Fibroblast of skin of right biceps (primary cell): ENCODE measurements at regions not wholly inside any gene's neighbourhood (a gene's known extent, or its start where the extent isn't known, plus 50 kb on each side); places are given as distances from the start of the nearest gene placed in this dataset.

Experiments
- DNase-seq: peaks from one replicate; pipeline ENCODE4 v3.0.0-alpha.2; 2013

DNA sequence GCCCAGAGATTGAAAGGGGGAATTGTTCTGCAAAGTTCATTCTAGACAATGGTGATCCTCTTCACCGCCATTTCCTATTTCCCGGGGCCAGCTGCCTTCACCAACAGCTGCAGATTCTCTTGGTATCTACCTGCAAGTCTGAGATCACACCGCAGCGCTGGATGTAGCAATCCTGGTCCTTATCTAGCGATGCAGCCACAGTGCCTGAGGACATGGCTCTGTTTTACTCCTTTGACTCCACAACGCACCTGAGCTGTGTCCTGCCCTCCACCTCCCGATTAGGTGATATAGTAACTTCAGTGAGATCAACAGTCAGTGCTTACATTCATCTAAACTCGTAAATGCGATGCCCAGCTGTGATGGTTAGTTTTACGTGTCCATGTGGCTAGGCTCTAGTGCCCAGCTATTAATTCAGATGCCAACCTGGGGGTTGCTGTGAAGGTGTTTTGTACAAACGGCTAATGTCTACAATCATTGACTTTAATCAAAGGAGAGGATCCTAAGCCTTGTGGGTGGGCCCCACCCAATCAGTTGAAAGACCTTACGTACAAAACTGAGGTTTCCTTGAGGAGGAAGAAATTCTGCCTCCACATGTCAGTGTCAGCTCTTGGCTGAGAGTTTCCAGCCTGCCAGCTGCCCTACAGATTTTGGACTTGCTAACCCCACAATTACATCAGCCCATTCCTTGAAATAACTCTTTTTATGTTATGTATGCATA is 189.8 kb downstream of the SH3BP4 start:
- no peak for DNase-seq

DNA sequence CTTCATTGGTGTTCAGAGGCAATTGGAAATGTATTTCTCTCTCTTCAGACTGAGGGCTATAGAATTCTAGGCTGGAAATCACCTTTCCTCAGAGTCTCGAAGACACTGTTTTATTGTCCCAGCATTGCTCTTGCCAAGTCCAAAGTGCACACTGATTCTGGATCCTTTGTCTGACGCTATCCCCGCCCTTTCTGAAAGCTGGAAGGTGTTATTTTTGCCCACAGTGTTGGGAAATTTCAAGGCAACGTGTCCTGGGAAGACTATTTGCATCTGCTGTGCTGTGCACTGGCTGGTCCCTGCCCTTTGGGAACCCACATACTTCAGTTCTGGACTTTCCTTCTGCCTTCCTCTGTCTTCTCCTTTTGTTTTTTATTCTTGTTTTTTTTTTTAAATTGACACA is 190.8 kb downstream of the SH3BP4 start:
- DNase-seq, result no peak

DNA sequence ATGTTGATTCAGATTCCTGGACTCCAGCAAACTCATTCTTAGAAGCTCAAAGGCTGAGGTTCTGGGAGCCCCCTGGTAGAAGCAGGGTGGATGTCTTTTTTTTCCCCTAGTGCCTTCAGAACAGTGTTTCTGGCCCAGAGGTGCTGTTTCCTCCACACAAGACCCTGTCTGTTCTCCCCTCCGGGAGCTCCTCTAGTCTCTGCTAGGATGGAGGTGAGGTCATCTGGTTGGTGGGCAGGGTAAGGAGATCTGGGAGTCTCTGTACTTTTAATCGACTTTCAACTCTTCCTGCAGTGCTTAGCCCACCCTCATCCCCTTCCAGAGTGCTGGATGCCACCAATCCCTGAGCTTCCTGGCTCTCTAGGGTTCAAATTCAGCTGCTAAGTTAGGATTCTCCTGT is 192.0 kb downstream of the SH3BP4 start:
- DNase-seq, result no peak

DNA sequence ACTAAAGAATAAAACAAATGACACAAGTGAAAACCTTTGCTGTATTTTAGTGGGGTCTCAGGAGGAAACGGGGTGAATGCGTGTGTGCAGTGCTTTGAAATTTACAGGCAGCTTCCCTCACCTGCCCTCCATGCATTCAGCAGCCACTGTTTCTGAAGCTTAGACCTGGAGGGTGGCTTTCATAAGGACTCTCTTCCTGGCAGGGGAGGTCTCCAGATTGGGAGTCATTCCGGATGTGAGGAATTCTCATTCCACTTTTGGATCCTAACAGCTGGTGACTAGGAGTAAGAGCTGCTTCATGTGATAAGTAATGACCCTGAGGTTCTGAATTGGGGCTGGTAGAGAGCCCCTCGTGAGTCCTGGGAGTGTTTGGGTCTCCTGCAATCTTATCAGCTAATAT is 192.5 kb downstream of the SH3BP4 start:
- no peak for DNase-seq

DNA sequence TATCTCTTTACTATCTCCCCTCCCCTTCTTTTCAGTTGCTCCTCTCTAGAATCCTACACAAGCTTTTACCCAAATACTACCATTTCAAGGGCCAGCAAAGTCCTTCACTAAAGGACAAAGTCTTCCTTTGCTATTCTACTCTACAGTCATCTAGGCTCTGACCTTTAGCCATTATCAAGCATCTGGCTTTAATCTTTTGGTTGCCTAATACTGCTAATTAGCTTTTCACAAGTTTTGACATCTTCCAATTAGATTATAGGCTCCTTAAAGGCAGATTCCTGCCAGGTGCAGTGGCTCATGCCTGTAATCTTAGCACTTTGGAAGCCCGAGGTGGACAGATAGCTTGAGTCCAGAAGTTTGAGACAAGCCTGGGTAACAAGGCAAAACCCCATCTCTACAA is 194.4 kb downstream of the SH3BP4 start:
- no peak for DNase-seq

DNA sequence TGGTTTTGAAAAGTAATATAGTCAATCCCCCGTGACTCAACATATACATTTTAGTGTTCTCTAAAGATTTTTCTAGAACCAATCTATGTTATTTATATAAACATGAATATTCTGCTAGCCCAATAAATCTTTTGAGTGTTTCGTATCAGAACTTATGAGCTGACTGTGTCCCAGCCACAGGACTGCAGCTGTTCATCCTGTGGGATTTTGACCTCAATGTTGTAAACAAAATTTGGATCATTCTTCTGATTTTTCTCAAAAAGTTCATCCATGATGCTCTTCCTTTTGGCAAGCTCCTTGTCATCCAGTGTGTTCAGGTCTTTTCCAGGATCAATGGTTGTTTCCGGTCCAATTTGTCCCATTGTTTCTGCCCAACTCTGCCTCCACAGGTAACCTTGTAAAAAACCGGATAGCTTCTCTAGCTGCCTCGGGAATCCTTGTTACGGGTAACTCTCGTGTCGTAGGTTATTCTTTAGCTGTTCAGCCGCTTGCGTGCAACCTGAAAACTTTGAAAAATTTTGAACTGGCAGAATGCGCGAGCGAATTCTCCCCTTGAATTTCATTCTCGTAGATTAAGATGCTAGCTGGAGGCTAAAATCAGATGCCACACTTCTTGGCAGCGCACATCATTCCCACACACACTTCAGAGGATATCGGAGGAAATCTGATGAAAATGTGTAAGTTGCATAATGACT is 195.2 kb downstream of the SH3BP4 start:
- no peak for DNase-seq

DNA sequence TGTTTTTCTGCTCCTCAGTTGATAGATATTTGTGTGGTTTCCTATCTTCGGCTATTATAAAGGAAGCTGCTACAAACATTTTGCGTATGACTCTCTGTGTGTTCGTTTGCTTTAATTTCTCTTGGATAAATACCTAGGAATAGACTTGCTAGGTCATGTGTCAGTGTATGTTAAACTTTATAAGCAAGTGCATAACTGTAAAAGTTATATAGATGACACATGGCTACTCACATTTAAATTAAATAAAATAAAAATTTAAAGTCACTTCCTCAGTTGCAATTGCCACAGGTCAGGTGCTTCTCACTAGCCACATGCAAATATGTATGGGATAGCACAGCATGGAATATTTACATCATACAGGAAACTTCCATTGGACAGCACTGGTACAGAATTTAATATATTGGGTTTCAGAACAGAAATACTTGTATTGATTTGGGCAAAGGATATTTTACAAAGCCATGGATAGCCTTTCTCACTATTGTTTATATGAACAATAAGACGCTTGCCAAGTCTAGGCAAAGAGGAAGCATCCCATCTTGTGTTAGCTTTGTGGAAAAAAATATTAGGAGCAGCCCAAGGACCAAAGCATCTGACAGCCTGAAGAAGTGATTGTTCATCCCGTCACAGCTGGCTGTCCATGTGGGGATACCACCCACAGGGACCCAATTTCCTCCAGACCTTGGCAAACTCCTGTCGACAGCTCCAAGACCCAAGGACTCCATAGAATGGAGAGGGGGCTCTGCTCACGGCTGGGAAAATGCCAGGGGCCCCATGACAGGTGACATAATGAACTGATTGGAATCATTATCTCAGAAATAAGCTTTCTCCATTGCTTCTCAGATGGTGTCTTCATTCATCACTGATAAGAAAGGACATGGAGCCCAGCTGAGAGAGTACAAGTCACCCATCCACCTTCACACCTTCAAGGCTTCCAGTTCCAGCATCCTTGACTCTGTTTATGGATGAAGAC is 196.7 kb downstream of the SH3BP4 start:
- no peak for DNase-seq

DNA sequence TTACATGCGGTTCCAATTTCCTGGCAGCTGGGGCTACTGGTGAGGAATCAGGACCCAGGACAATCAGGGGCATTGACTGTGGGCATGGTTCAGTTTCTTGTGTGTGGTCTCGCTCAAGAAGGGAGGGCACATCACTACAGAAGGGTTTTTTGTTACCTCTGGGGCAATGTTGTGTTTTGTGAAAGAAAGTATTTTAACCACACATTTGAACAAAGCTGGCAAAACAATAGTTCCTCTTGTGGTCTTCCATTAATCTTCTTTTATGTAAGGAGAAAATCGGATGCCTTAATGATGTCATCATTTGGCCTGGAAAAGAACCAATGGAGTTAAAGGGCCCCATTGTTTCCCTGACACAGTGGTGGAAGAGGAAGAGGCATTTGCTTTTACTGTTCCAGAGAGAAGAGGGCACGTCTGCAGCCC is 197.4 kb downstream of the SH3BP4 start:
- DNase-seq, result no peak

DNA sequence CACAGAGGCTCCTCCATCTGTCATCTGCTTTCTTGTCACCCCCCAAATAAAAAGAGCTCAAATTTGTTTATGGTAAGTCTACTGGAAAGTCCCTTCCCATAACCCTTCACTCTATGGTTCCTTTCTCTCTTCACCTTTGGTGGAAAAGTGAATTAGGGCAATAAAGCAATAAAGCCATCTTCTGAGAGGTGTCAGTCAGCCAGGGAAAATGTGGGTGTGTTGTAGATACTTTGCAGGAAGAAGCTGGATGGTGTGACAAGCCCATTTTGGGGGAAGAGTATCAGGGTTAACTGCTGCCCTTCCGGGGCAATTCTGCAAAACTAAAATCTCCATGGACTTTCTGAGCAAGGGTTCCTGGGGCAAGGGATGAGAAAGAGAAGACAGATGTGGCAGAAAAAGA is 197.9 kb downstream of the SH3BP4 start:
- DNase-seq, result no peak

DNA sequence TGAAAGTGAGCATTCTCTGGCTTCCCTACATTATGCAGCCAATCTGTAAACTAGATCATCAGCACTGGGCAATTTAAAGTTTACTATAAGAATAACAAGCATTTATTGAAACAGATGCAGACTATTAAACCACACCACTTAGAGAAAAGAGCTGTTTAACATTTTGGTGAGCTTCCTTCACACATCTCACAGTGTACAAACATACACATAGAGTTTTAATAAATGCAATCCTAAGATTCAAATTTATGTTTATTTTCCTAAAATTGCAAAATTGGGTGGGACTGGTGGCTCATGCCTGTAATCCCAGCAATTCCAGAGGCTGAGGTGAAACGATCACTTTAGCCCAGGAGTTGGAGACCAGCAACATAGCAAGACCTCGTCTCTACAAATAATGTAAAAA is 199.3 kb downstream of the SH3BP4 start:
- DNase-seq, result no peak

DNA sequence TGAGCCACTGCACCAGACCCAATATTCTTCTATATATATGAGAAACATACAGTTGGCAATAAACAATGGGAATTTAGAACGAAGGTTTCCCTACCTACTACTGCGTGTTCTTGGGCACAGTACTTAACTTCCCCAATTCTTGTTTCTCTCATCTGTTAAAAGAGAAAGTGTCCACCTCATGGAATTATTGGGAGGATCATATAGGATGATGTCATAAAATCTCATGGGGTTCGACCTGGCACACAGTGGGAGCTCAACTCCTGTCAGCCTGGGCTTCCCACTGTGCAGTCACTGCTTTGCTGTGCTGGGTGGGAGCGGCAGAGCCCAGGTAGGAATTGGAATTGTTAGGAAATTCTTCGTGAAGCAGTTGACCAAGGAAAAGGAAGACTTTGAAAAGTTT is 203.3 kb downstream of the SH3BP4 start:
- no peak for DNase-seq

DNA sequence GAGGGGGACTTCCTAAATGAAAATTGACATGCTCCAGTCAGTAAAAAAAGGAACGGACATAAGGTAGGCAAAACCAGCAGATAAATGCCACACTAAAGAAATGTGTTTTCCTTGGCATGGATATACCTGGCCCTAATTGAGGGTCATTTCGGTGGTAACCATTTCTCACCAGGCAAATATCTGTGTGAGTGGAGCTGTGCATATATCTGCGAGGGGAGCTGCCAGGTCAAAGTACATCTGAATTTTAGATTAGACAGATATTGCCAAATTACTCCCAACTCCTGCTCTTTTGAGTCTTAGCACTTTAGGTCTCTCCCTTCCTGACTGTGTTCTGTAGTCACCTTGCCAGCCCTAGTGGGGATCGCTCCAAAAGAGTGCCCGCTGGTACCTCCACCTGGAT is 204.2 kb downstream of the SH3BP4 start:
- no peak for DNase-seq

DNA sequence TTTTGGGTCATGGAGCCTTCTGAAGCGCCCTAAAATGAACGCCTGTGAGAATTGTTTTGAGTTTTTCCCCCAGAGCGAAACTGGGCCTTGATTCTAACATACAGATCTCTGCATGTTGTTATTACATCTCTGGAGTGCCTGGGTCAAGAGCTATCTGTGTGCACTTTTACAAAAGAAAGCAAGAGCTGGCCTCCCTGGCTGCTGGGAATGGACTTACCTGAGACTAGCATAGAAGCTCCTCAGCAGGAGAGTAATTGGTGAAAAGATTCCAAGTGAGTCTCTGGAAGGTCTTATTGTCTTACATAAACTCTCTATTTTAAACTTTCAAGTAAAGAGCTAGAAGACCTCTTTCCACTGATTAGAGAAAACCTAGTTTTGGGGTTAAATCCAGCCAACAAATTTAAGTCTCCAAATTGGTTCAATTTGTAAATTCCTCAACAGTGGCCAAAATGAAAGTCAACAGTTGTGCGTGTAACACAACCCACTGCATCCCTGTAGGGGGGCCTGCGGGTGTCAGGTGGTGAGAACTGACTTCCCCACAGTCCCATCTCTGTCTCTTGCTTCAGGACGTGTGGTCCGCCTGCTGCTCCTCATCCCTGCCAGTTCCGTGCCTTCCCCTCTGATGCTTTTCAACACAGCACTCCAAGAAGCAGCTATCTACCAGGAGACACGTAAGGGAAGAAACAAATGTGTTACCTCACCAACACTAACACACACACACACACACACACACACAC is 206.1 kb downstream of the SH3BP4 start:
- no peak for DNase-seq

DNA sequence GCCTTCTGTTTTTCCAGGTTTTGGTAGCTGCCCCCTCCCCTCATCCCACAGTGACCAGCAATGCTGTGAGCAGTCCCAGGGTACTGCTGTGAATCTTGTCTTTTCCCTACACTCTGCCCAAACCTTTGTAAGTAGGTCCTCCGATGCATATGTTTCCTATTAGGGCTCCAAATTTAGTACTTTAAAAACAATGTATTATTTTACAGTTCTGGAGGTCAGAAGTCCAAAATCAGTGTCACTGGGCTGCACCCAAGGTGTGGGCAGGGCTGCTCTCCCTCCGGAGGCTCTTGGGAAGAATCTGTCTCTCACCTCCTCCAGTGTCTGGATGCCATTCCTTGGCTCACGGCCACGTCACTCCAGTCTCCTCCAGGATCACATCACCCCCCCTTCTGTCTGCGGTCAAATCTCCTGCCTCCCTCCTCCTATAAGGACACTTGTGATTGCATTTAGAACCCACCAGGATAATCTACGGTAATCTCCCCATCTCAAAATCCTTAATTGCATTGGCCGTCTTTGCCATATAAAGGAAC is 208.5 kb downstream of the SH3BP4 start:
- peak; percentile 48 for DNase-seq

DNA sequence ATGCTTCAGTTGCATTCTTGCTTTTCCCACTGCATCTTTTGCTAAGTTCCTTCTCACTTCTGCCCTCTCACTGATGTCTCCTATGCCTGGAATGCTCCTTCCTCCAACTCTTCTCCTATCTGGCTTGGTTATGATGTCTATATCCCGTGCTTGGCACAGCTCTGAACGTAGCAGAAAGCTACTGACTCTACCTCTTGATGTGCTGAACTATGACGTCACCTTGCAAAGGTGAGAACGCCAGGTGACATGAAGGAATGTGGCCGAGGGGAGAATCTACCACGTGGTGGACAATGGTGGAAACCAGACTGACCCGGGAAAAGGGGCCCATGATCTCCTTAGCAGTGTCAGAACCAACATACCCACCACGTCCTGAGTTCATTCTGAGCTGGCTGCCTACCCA is 209.7 kb downstream of the SH3BP4 start:
- no peak for DNase-seq

DNA sequence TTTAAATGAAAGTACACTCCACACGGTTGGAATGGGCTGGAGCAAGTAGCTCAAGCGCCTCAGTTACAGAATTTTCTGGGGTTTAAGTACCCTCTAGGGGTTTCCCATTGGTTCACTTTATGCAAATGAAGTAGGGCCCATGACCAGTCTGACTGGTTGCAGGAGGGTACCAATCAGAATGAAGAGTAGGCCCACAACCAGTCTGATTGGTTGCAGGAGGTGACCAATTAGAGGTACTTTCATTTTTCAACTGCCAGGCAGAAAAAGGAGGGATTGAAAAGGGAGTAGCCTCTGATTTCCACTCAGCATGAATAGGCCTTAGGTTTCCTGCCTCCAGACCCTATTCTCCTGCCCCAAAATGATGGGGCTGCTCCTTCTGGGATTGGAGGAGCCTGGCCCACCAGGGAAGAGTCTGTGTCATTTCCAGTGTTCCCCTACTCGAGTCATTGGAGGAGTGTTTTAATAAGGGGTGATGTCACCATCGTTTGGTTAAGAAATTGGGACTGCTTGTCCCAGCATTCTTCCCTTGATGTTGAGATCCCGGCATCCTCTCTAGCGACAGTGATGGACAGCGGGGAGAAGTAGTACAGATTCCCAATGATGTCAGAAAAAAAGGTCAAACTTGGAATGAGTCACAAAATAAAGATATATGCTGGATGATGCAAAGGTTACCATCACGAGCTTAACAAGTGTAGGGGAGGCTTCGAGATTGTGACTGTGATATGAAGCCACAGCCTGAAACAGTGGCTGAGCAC is 210.4 kb downstream of the SH3BP4 start:
- DNase-seq, result peak; percentile 57

DNA sequence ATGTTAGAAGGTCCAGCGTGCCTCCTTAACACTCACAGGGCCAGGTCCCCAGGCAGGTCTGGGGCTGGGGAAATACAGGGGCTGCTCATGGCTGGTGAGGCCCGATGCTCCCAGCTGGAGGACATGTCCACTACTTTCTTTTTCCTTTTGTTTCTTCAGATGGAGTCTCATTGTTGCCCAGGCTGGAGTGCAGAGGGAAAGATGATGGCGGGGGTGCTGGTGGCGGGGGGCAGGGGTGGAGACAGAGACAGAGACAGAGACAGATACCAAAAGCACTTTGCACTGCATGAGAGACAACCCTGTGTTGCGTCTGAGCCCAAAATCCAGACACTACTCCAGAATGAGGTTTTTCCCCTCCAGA is 211.0 kb downstream of the SH3BP4 start:
- no peak for DNase-seq

DNA sequence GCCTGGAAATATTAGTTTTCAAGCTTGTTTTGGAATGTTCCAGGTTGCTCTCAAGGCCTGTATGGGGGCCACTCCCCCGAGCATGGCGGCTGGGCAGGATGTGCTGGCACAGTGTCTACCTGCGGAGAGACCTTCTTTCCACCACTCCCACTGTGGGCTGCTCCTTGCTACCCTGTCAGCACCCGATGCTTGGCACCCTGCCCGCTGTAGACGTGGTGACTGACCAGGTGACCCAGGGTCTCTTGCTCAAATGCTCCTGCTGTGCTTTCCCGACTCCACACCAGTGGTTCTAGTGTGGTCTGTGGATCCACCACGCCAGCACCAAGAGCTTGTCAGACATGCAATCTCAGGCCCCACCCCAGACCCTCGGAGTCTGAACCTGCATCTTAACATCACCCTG is 213.3 kb downstream of the SH3BP4 start:
- DNase-seq, result no peak

DNA sequence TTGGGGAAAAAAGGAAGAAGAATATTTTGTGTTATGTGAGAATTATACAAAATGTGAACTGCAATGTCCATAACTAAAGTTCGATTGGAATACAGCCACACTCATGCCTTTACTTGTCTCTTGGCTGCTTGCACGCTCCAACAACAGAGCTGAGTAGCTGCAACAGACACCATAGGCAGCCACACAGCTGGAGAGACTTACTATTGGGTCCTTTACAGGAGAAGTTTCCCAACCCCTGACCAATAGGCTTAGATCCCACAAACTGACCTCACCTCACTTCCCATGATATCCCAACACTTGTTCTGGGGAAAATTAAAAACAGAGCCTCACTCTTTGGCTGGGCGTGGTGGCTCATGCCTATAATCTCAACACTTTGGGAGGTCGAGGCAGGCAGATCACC is 213.8 kb downstream of the SH3BP4 start:
- no peak for DNase-seq

DNA sequence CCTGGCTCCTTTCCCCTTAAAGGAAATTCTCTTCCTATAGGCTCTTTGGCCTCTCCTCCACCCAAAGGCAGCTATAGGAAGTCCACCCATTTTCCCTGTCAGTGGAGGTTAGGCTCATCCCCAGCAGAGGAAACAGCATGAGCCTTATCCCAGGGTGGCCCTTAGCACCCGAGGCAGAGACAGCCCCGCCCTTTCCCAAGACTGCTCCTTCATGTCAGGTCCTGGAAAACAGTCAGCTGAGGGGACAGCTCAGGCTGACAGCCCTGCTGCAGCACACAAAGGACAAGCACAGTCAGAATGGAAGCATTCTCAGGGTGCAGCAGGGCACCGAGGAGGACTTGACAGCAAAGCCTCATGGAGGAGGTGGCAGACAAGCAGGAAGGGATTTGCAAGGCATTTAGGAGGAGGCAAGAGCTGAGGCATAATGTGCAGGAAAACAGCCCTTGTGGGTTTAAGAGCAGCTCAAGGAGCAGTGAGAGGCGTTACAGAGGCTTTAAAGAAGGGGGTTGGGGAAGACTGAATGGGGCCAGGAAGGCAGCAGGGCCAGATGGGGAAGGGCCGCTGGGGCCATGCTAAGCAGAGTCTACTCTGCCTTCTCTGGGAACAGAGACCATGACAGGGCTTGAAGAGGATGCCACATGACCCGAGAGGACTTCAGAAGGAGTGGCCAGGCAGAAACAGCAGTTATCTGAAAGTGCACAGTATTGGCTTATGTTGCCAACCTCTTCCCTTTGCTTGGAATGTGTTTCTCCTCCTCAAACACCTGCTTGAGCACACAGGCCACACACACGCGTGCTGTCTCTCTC is 216.6 kb downstream of the SH3BP4 start:
- DNase-seq, result no peak

DNA sequence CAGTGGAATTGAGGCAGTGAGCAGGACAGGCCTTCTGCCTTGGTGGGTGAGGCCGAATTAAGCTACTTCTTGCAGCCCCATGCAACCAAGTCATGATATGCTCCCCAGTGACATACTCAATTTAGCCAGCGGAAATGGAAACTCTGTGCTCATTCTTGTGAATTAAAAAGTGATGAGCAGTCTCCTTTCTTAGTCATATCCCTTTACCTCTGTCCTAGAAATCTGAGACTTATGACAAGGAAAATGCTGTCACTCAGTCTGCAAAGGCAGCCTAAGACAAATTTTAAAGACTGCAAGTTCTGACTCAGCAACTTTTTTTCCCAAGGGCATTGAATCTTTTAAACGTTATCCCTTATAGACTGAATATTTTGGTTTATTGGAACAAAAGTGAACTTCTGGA is 218.2 kb downstream of the SH3BP4 start:
- peak; percentile 93 for DNase-seq
